HCT116 (cell line): ENCODE measurements at regions not wholly inside any gene's neighbourhood (a gene's known extent, or its start where the extent isn't known, plus 50 kb on each side); places are given as distances from the start of the nearest gene placed in this dataset.

ENCODE experiments used
- ATAC-seq: fragments of 200-7000 bp; cut with Tn5 transposase; 2 replicates; pipeline ENCODE4 v1.9.1; 2020; ENCODE audit warnings: mild to moderate bottlenecking, moderate library complexity
- BruUV-seq: library from RNA; stranded (reverse); fragments of 400-500 nt; replicated peaks from 2 replicates; lab custom pipeline; 2021; lab: Mats Ljungman, UMichigan
- CTCF ChIA-PET: fragments of 300-600 bp; sonication (Branson Sonifier 250); formaldehyde crosslinking; loops from one replicate; lab custom pipeline; 2021; ENCODE audit warnings: antibody characterized with exemption; lab: Charles Lee
- POLR2A ChIA-PET: fragments of 300-600, 350-600 bp; sonication (Branson Sonifier 250); formaldehyde crosslinking; loops from one replicate; lab custom pipeline; 2021; ENCODE audit warnings: antibody characterized with exemption; lab: Charles Lee
- RAD21 ChIA-PET, 2 experiments: fragments of 300-600 bp; sonication (Branson Sonifier 250); formaldehyde crosslinking; loops; one replicate each; lab custom pipeline; 2023; ENCODE audit warnings: low total read pairs in 2 of 2; ENCODE audit not compliant: uncharacterized antibody in 2 of 2, unreplicated experiment in 2 of 2, low non-redundant PET in 1 of 2; lab: Charles Lee
- DNase-seq: peaks from one replicate; pipeline ENCODE4 v3.0.0-alpha.2; 2010; ENCODE audit warnings: low read depth, low spot score
- H2AFZ ChIP-seq: fragments of 200-600 bp; shearing (Covaris generic), sonication (generic); 2 replicates; pipeline ENCODE4 v1.6.1; 2017; ENCODE audit warnings: low read depth, mixed run types, mixed read lengths, antibody characterized with exemption, low read length; ENCODE audit not compliant: poor library complexity, severe bottlenecking
- H3K27ac ChIP-seq: 2 replicates; pipeline ENCODE4 v1.5.1; 2012; ENCODE audit warnings: low read depth, low read length
- H3K27me3 ChIP-seq: fragments of 200-600 bp; sonication (generic); 2 replicates; pipeline ENCODE4 v1.6.1; 2016; ENCODE audit warnings: mixed run types, low read length, mixed read lengths; ENCODE audit not compliant: insufficient read depth
- H3K36me3 ChIP-seq, 2 experiments: fragments of 200-500 bp in 1 of 2; fragments of 200-600 bp in 1 of 2; sonication (Bioruptor generic) in 1 of 2; sonication (generic) in 1 of 2; 2 replicates each; pipeline versions ENCODE4 v1.5.1 to v1.6.1; 2014 to 2016; ENCODE audit warnings: low read length in 2 of 2, inconsistent platforms in 1 of 2, mixed read lengths in 1 of 2, mixed run types in 1 of 2; ENCODE audit not compliant: insufficient read depth in 2 of 2, control insufficient read depth in 1 of 2
- H3K4me1 ChIP-seq, 2 experiments: fragments of 200-600 bp in 1 of 2; sonication (generic) in 1 of 2; 2 replicates each; pipeline versions ENCODE4 v1.5.1 to v1.6.1; 2012 to 2017; ENCODE audit warnings: low read length in 2 of 2, inconsistent platforms in 1 of 2, mild to moderate bottlenecking in 1 of 2, mixed read lengths in 1 of 2, mixed run types in 1 of 2, moderate library complexity in 1 of 2; ENCODE audit not compliant: insufficient read depth in 2 of 2, control insufficient read depth in 1 of 2
- H3K4me2 ChIP-seq: fragments of 200-600 bp; sonication (generic); 2 replicates; pipeline ENCODE4 v1.6.1; 2017; ENCODE audit warnings: mixed run types, low read length, mixed read lengths
- H3K4me3 ChIP-seq, 2 experiments: fragments of 200-600 bp in 1 of 2; sonication (generic) in 1 of 2; replicated peaks in 1 of 2; 2 replicates each; pipeline ENCODE4 v1.5.1; 2011 to 2016; ENCODE audit warnings: low read length in 2 of 2, control low read depth in 1 of 2, low read depth in 1 of 2, mild to moderate bottlenecking in 1 of 2, mixed read lengths in 1 of 2, mixed run types in 1 of 2
- H3K79me2 ChIP-seq: fragments of 200-600 bp; sonication (generic); 2 replicates; pipeline ENCODE4 v1.6.1; 2017; ENCODE audit warnings: mild to moderate bottlenecking, mixed run types, low read length, moderate library complexity, mixed read lengths; ENCODE audit not compliant: insufficient read depth
- H3K9ac ChIP-seq: fragments of 200-600 bp; sonication (generic); 2 replicates; pipeline ENCODE4 v1.6.1; 2016; ENCODE audit warnings: low read length, mixed read lengths
- H3K9me2 ChIP-seq: fragments of 200-600 bp; sonication (generic), shearing (Covaris generic); 2 replicates; pipeline ENCODE4 v1.6.1; 2017; ENCODE audit warnings: mixed run types, mild to moderate bottlenecking, moderate library complexity; ENCODE audit not compliant: insufficient read depth
- H3K9me3 ChIP-seq, 2 experiments: fragments of 200-500 bp in 1 of 2; fragments of 200-600 bp in 1 of 2; sonication (Bioruptor generic) in 1 of 2; sonication (generic) in 1 of 2; 2 replicates each; pipeline ENCODE4 v1.6.1; 2014 to 2017; ENCODE audit warnings: low read length in 2 of 2, mixed read lengths in 2 of 2, inconsistent platforms in 1 of 2, low read depth in 1 of 2, mild to moderate bottlenecking in 1 of 2, mixed run types in 1 of 2, moderate library complexity in 1 of 2; ENCODE audit not compliant: control insufficient read depth in 1 of 2, insufficient read depth in 1 of 2
- H4K20me1 ChIP-seq: fragments of 200-600 bp; sonication (generic), shearing (Covaris generic); 2 replicates; pipeline ENCODE4 v1.6.1; 2017; ENCODE audit warnings: mixed run types, mild to moderate bottlenecking, moderate library complexity; ENCODE audit not compliant: insufficient read depth
- CBX3 ChIP-seq: IDR thresholded peaks from 2 replicates; pipeline ENCODE4 v1.6.1; 2012; ENCODE audit warnings: low read depth
- EGR1 ChIP-seq: IDR thresholded peaks from 2 replicates; pipeline ENCODE4 v1.6.1; 2012; ENCODE audit warnings: low read depth
- ELF1 ChIP-seq: IDR thresholded peaks from 2 replicates; pipeline ENCODE4 v1.6.1; 2012; ENCODE audit warnings: low read depth, borderline replicate concordance
- EZH2 ChIP-seq: fragments of 200-600 bp; sonication (generic); IDR thresholded peaks from 2 replicates; pipeline ENCODE4 v1.6.1; 2017; ENCODE audit warnings: antibody characterized with exemption, mixed run types
- EZH2phosphoT487 ChIP-seq: fragments of 200-600 bp; IDR thresholded peaks from 2 replicates; pipeline ENCODE4 v1.6.1; 2018; ENCODE audit warnings: antibody characterized with exemption, borderline replicate concordance
- JUND ChIP-seq: IDR thresholded peaks from 2 replicates; pipeline ENCODE4 v1.6.1; 2012
- POLR2A ChIP-seq: IDR thresholded peaks from 2 replicates; pipeline ENCODE4 v1.7.0; 2011; ENCODE audit warnings: borderline replicate concordance; ENCODE audit not compliant: insufficient read depth, insufficient read length; ENCODE audit errors: extremely low read depth
- POLR2AphosphoS5 ChIP-seq: IDR thresholded peaks from 2 replicates; pipeline ENCODE4 v1.6.1; 2011; ENCODE audit warnings: mild to moderate bottlenecking, low read depth, low read length, moderate library complexity
- RAD21 ChIP-seq: IDR thresholded peaks from 2 replicates; pipeline ENCODE4 v1.6.1; 2012; ENCODE audit warnings: low read depth, mild to moderate bottlenecking
- SIN3A ChIP-seq: IDR thresholded peaks from 2 replicates; pipeline ENCODE4 v1.6.1; 2012; ENCODE audit warnings: low read depth
- SP1 ChIP-seq: IDR thresholded peaks from 2 replicates; pipeline ENCODE4 v1.6.1; 2012; ENCODE audit warnings: low read depth
- SRF ChIP-seq: IDR thresholded peaks from 2 replicates; pipeline ENCODE4 v1.6.1; 2012; ENCODE audit warnings: low read depth
- TCF7L2 ChIP-seq: IDR thresholded peaks from 2 replicates; pipeline ENCODE4 v1.7.0; 2011; ENCODE audit warnings: borderline replicate concordance, inconsistent platforms; ENCODE audit not compliant: insufficient read depth, insufficient read length; ENCODE audit errors: extremely low read depth
- YY1 ChIP-seq: IDR thresholded peaks from 2 replicates; pipeline ENCODE4 v1.6.1; 2011; ENCODE audit warnings: low read length, low read depth, moderate library complexity, mild to moderate bottlenecking; ENCODE audit not compliant: insufficient replicate concordance; ENCODE audit errors: extremely low read depth
- ZBTB33 ChIP-seq: IDR thresholded peaks from 2 replicates; pipeline ENCODE4 v1.6.1; 2011; ENCODE audit warnings: mild to moderate bottlenecking, low read length, moderate library complexity; ENCODE audit not compliant: insufficient replicate concordance; ENCODE audit errors: extremely low read depth
- ZNF274 ChIP-seq: fragments of 200-500 bp; sonication (Bioruptor generic); IDR thresholded peaks from 2 replicates; pipeline ENCODE4 v1.6.1; 2014; ENCODE audit warnings: mild to moderate bottlenecking, low read depth, low read length, inconsistent platforms
- intact Hi-C: fragments of 100-400 bp; cut with micrococcal nuclease; formaldehyde crosslinking; loops from 2 replicates; pipeline ENCODE4 v1.10.0; 2022
- TF ChIP-seq, protein P1 (sequence below), 3 experiments: fragments of 200-600 bp in 1 of 3; sonication (generic) in 1 of 3; IDR thresholded peaks in 2 of 3; conservative IDR thresholded peaks in 1 of 3; 2 replicates each; pipeline ENCODE4 v1.5.1; 2012 to 2017; ENCODE audit warnings: low read depth in 2 of 3, low read length in 2 of 3, antibody characterized with exemption in 1 of 3, borderline replicate concordance in 1 of 3, control low read depth in 1 of 3, mild to moderate bottlenecking in 1 of 3, mixed read lengths in 1 of 3, mixed run types in 1 of 3, moderate library complexity in 1 of 3; ENCODE audit not compliant: insufficient read depth in 1 of 3
- TF ChIP-seq, protein P2 (sequence below): IDR thresholded peaks from 2 replicates; pipeline ENCODE4 v1.6.1; 2012
- TF ChIP-seq, protein P3 (sequence below): IDR thresholded peaks from 2 replicates; pipeline ENCODE4 v1.6.1; 2012; ENCODE audit warnings: low read depth

- intact Hi-C loops: no loop called here
- H3K27ac ChIP-seq: no peak overlapping the region
- H3K9ac ChIP-seq: no peak overlapping the region
- no peaks in the 10 kb centered on the region for H3K79me2 ChIP-seq
- no peaks in the 10 kb centered on the region for H3K4me1 ChIP-seq
- TF ChIP-seq RAD21: no peak
- TF ChIP-seq TCF7L2: no peak
- TF ChIP-seq POLR2AphosphoS5: no peak
- TF ChIP-seq, protein P1, sequence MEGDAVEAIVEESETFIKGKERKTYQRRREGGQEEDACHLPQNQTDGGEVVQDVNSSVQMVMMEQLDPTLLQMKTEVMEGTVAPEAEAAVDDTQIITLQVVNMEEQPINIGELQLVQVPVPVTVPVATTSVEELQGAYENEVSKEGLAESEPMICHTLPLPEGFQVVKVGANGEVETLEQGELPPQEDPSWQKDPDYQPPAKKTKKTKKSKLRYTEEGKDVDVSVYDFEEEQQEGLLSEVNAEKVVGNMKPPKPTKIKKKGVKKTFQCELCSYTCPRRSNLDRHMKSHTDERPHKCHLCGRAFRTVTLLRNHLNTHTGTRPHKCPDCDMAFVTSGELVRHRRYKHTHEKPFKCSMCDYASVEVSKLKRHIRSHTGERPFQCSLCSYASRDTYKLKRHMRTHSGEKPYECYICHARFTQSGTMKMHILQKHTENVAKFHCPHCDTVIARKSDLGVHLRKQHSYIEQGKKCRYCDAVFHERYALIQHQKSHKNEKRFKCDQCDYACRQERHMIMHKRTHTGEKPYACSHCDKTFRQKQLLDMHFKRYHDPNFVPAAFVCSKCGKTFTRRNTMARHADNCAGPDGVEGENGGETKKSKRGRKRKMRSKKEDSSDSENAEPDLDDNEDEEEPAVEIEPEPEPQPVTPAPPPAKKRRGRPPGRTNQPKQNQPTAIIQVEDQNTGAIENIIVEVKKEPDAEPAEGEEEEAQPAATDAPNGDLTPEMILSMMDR (IDR thresholded peaks at IDR 0.05 in 2 of 3, conservative IDR thresholded peaks at IDR 0.05 in 1 of 3; ENCODE audit: borderline replicate concordance in 1 of 3, insufficient read depth in 1 of 3, low read depth in 2 of 3, low read length in 2 of 3): no peak
- TF ChIP-seq ZNF274: no peak
- TF ChIP-seq SP1: no peak
- no peak for TF ChIP-seq POLR2A
- TF ChIP-seq YY1: no peak
- no peak for TF ChIP-seq JUND
- TF ChIP-seq, protein P2, sequence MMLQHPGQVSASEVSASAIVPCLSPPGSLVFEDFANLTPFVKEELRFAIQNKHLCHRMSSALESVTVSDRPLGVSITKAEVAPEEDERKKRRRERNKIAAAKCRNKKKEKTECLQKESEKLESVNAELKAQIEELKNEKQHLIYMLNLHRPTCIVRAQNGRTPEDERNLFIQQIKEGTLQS: no peak
- TF ChIP-seq, protein P3, sequence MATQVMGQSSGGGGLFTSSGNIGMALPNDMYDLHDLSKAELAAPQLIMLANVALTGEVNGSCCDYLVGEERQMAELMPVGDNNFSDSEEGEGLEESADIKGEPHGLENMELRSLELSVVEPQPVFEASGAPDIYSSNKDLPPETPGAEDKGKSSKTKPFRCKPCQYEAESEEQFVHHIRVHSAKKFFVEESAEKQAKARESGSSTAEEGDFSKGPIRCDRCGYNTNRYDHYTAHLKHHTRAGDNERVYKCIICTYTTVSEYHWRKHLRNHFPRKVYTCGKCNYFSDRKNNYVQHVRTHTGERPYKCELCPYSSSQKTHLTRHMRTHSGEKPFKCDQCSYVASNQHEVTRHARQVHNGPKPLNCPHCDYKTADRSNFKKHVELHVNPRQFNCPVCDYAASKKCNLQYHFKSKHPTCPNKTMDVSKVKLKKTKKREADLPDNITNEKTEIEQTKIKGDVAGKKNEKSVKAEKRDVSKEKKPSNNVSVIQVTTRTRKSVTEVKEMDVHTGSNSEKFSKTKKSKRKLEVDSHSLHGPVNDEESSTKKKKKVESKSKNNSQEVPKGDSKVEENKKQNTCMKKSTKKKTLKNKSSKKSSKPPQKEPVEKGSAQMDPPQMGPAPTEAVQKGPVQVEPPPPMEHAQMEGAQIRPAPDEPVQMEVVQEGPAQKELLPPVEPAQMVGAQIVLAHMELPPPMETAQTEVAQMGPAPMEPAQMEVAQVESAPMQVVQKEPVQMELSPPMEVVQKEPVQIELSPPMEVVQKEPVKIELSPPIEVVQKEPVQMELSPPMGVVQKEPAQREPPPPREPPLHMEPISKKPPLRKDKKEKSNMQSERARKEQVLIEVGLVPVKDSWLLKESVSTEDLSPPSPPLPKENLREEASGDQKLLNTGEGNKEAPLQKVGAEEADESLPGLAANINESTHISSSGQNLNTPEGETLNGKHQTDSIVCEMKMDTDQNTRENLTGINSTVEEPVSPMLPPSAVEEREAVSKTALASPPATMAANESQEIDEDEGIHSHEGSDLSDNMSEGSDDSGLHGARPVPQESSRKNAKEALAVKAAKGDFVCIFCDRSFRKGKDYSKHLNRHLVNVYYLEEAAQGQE: no peak
- TF ChIP-seq ZBTB33: no peak
- TF ChIP-seq CBX3: no peak
- TF ChIP-seq SIN3A: no peak
- no peak for TF ChIP-seq ELF1
- no peak for TF ChIP-seq EZH2
- TF ChIP-seq EGR1: no peak
- no peak for TF ChIP-seq EZH2phosphoT487
- TF ChIP-seq SRF: no peak
- TF ChIP-seq, all 23 proteins: peak for 0
- Histone ChIP-seq H4K20me1 (no peaks in the 10 kb centered on the region), H3K4me2 (no peak overlapping the region), H3K9me2 (no peaks in the 10 kb centered on the region), H3K9me3 (peaks cover 0 to 6% of the 10 kb centered on the region in 2 experiments; a peak in 2 of 4 replicates), H3K36me3 (no peaks in the 10 kb centered on the region), H3K27me3 (no peaks in the 10 kb centered on the region), H2AFZ (no peak overlapping the region), H3K4me3 (no peak overlapping the region)
- ChIA-PET RAD21 (no interaction called here), POLR2A (no interaction called here), CTCF (no interaction called here)
- no TSS peak for BruUV-seq
- ATAC-seq: no peak
- DNase-seq: no peak
These were observed 183.6 kb upstream of the EDNRB start for GRCh38 chr13:78102121-78102677.
